SK-N-SH (cell line): ENCODE measurements at regions not wholly inside any gene's neighbourhood (a gene's known extent, or its start where the extent isn't known, plus 50 kb on each side); places are given as distances from the start of the nearest gene placed in this dataset.

Experiments
- CTCF ChIA-PET: fragments of 300-600, 350-600 bp; formaldehyde crosslinking; extraction: SDS; loops from one replicate; lab custom pipeline; 2021; lab: Yijun Ruan, JAX
- POLR2A ChIA-PET: fragments of 350-600 bp; sonication (Branson Sonifier 250); formaldehyde crosslinking; extraction: SDS; loops from one replicate; lab custom pipeline; 2020; ENCODE audit warnings: antibody characterized with exemption, inconsistent platforms; lab: Yijun Ruan, JAX
- DNase-seq: peaks from one replicate; pipeline ENCODE4 v3.0.0; 2012
- H2AFZ ChIP-seq: fragments of 200-600 bp; sonication (generic); 2 replicates; pipeline ENCODE4 v1.8.1; 2016; ENCODE audit warnings: antibody characterized with exemption, mild to moderate bottlenecking, low read depth
- H3F3A ChIP-seq: fragments of 200-600 bp; sonication (generic); replicated peaks from 2 replicates; pipeline ENCODE3; 2016; ENCODE audit warnings: antibody characterized with exemption, mild to moderate bottlenecking; ENCODE audit not compliant: insufficient read depth
- H3K27ac ChIP-seq, 2 experiments: fragments of 200-500 bp in 1 of 2; fragments of 200-600 bp in 1 of 2; sonication (Bioruptor generic) in 1 of 2; sonication (generic), shearing (Covaris generic) in 1 of 2; 2 replicates each; pipeline versions ENCODE4 v1.5.1 to v1.6.1; 2014 to 2016; ENCODE audit warnings: low read depth in 2 of 2, inconsistent platforms in 1 of 2, low read length in 1 of 2, mild to moderate bottlenecking in 1 of 2, mixed read lengths in 1 of 2
- H3K27me3 ChIP-seq: fragments of 200-600 bp; sonication (generic), shearing (Covaris generic); 2 replicates; pipeline ENCODE4 v1.6.1; 2016; ENCODE audit warnings: mixed run types; ENCODE audit not compliant: insufficient read depth
- H3K36me3 ChIP-seq, 2 experiments: fragments of 200-500 bp in 1 of 2; fragments of 200-600 bp in 1 of 2; sonication (Bioruptor generic) in 1 of 2; sonication (generic) in 1 of 2; replicated peaks in 1 of 2; 2 replicates each; pipeline versions ENCODE3 to v1.5.1; 2014 to 2016; ENCODE audit warnings: low read length in 1 of 2, mild to moderate bottlenecking in 1 of 2; ENCODE audit not compliant: insufficient read depth in 2 of 2, control insufficient read depth in 1 of 2
- H3K4me1 ChIP-seq, 2 experiments: fragments of 200-500 bp in 1 of 2; fragments of 200-600 bp in 1 of 2; sonication (Bioruptor generic) in 1 of 2; sonication (generic), shearing (Covaris generic) in 1 of 2; 2 replicates each; pipeline versions ENCODE4 v1.5.1 to v1.6.1; 2014 to 2016; ENCODE audit warnings: low read depth in 1 of 2, low read length in 1 of 2, mixed run types in 1 of 2; ENCODE audit not compliant: insufficient read depth in 2 of 2, control insufficient read depth in 1 of 2
- H3K4me2 ChIP-seq: fragments of 200-600 bp; sonication (generic), shearing (Covaris generic); 2 replicates; pipeline ENCODE4 v1.6.1; 2017; ENCODE audit warnings: mixed run types
- H3K4me3 ChIP-seq, 2 experiments: fragments of 200-500 bp in 1 of 2; fragments of 200-600 bp in 1 of 2; sonication (Bioruptor generic) in 1 of 2; sonication (generic), shearing (Covaris generic) in 1 of 2; 2 replicates each; pipeline versions ENCODE4 v1.5.1 to v1.8.1; 2014 to 2016; ENCODE audit warnings: low read depth in 2 of 2, inconsistent platforms in 1 of 2, low read length in 1 of 2, mild to moderate bottlenecking in 1 of 2, mixed read lengths in 1 of 2, moderate library complexity in 1 of 2
- H3K79me2 ChIP-seq: fragments of 200-600 bp; sonication (generic); 2 replicates; pipeline ENCODE4 v1.8.1; 2017; ENCODE audit warnings: mild to moderate bottlenecking; ENCODE audit not compliant: insufficient read depth
- H3K9ac ChIP-seq: fragments of 200-600 bp; sonication (generic); 2 replicates; pipeline ENCODE4 v1.6.1; 2017; ENCODE audit warnings: mixed run types
- H3K9me2 ChIP-seq: fragments of 200-600 bp; sonication (generic); 2 replicates; pipeline ENCODE4 v1.6.1; 2017; ENCODE audit warnings: mixed run types
- H3K9me3 ChIP-seq: fragments of 200-600 bp; sonication (generic); 2 replicates; pipeline ENCODE4 v1.6.1; 2017; ENCODE audit warnings: mixed run types, mild to moderate bottlenecking, moderate library complexity
- H4K20me1 ChIP-seq: fragments of 200-600 bp; sonication (generic); 2 replicates; pipeline ENCODE4 v1.6.1; 2017; ENCODE audit warnings: mild to moderate bottlenecking, mixed run types; ENCODE audit not compliant: insufficient read depth
- CHD2 ChIP-seq: fragments of 150-350 bp; IDR thresholded peaks from 2 replicates; pipeline ENCODE4 v1.6.1; 2018; ENCODE audit warnings: low read length; ENCODE audit not compliant: partially characterized antibody
- EZH2phosphoT487 ChIP-seq: fragments of 200-600 bp; sonication (generic); IDR thresholded peaks from 2 replicates; pipeline ENCODE4 v1.6.1; 2017; ENCODE audit warnings: low read depth, mixed run types, mild to moderate bottlenecking, antibody characterized with exemption, moderate library complexity, borderline replicate concordance
- FOSL2 ChIP-seq: IDR thresholded peaks from 2 replicates; pipeline ENCODE4 v1.4.0; 2012; ENCODE audit warnings: low read depth, mild to moderate bottlenecking, moderate library complexity, borderline replicate concordance
- FOXJ3 ChIP-seq: sonication (generic); formaldehyde crosslinking; IDR thresholded peaks from 2 replicates; pipeline ENCODE4 v1.5.1; 2020; ENCODE audit warnings: mild to moderate bottlenecking, missing genetic modification reagents
- GABPA ChIP-seq: IDR thresholded peaks from 2 replicates; pipeline ENCODE4 v1.4.0; 2012; ENCODE audit warnings: low read depth, mild to moderate bottlenecking
- JUND ChIP-seq: IDR thresholded peaks from 2 replicates; pipeline ENCODE4 v1.4.0; 2012
- MEF2A ChIP-seq: IDR thresholded peaks from 2 replicates; pipeline ENCODE4 v1.4.0; 2012; ENCODE audit warnings: low read depth, borderline replicate concordance
- MXI1 ChIP-seq: IDR thresholded peaks from 2 replicates; pipeline ENCODE4 v1.6.1; 2012; ENCODE audit warnings: mild to moderate bottlenecking, low read depth, low read length, improper control_type of control experiment
- NRF1 ChIP-seq: IDR thresholded peaks from 2 replicates; pipeline ENCODE4 v1.6.1; 2012; ENCODE audit warnings: low read depth, mild to moderate bottlenecking, low read length
- POLR2AphosphoS5 ChIP-seq: IDR thresholded peaks from 2 replicates; pipeline ENCODE4 v1.6.1; 2012; ENCODE audit warnings: low read depth, low read length
- RAD21 ChIP-seq: IDR thresholded peaks from 2 replicates; pipeline ENCODE4 v1.6.1; 2012; ENCODE audit warnings: mild to moderate bottlenecking, low read length
- RXRA ChIP-seq: IDR thresholded peaks from 2 replicates; pipeline ENCODE4 v1.4.0; 2012; ENCODE audit warnings: low read depth, mild to moderate bottlenecking, borderline replicate concordance
- SIN3A ChIP-seq: IDR thresholded peaks from 2 replicates; pipeline ENCODE4 v1.6.1; 2012; ENCODE audit warnings: low read depth, mild to moderate bottlenecking, low read length, moderate library complexity, borderline replicate concordance
- SMC3 ChIP-seq: IDR thresholded peaks from 2 replicates; pipeline ENCODE4 v1.6.1; 2012; ENCODE audit warnings: low read depth, low read length, improper control_type of control experiment
- TAF1 ChIP-seq: IDR thresholded peaks from 2 replicates; pipeline ENCODE4 v1.6.1; 2012; ENCODE audit warnings: low read depth, mild to moderate bottlenecking, low read length, moderate library complexity, borderline replicate concordance
- TCF12 ChIP-seq: IDR thresholded peaks from 2 replicates; pipeline ENCODE4 v1.4.0; 2012
- TEAD4 ChIP-seq: IDR thresholded peaks from 2 replicates; pipeline ENCODE4 v1.4.0; 2012; ENCODE audit warnings: mild to moderate bottlenecking, borderline replicate concordance; ENCODE audit not compliant: insufficient read depth
- YY1 ChIP-seq: IDR thresholded peaks from 2 replicates; pipeline ENCODE4 v1.4.0; 2012; ENCODE audit warnings: low read depth, mild to moderate bottlenecking
- WGBS: methylation state at CpG from one replicate; pipeline ENCODE4 v1.1.6; 2017; ENCODE audit warnings: low lambda C conversion rate; 5-methylcytosine and 5-hydroxymethylcytosine counted together
- TF ChIP-seq, protein P1 (sequence below): IDR thresholded peaks from 2 replicates; pipeline ENCODE4 v1.4.0; 2012; ENCODE audit warnings: low read depth, borderline replicate concordance

DNA sequence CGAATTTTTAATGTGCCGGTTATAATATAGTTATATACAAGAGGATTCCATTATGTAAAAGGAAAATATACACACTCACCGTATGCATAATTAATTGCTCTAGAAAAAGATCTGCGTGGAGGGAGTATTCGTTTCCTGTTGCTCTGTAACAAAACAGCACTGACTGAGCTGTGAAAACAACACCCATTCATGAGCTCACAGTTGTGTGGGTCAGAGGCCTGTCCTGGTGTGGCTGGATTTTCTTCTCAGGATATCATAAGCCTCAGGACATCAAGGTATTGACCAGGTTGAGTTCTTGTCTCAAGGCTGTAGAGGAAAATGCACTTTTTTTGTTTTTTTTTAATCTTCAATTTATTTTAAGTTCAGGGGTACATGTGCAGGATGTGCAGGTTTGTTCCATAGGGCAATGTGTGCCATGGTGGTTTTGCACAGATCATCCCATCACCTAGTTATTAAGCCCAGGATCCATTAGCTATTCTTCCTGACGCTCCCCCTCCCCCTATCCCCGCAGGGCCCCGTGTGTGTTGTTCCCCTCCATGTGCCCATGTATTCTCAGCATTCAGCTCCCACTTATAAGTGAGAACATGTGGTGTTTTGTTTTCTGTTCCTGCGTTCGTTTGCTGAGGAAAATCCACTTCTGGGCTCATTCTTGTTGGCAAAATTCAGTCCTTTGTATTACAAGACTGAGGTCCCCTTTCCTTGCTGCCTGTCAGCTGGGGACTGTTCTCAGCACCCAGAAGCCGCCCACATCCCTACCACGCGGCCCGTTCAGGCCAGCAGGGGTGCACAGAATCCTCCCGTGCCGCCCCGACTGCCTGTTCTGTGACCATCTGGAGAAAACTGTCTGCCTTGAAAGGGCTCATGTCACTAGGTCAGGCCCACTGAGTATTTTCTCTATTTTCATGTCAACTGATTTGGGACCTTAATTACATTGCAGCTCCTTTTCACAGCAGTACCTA, 87.4 kb upstream of the ERRFI1 start:
- no peaks in the 10 kb centered on the region for H3F3A ChIP-seq
- H3K9ac ChIP-seq, result no peak overlapping the region
- no peak overlapping the region for H2AFZ ChIP-seq
- H4K20me1 ChIP-seq, result no peaks in the 10 kb centered on the region
- no peaks in the 10 kb centered on the region for H3K79me2 ChIP-seq
- 89% methylated on average over 15 of the region's 17 CpGs for WGBS
- no peak overlapping the region for H3K27ac ChIP-seq
- POLR2A ChIA-PET, result no interaction called here
- DNase-seq, result no peak
- CTCF ChIA-PET, result no interaction called here
- H3K36me3 ChIP-seq, result no peaks in the 10 kb centered on the region
- H3K4me3 ChIP-seq, result no peak overlapping the region
- H3K4me2 ChIP-seq, result no peak overlapping the region
- H3K9me2 ChIP-seq, result no peaks in the 10 kb centered on the region
- H3K4me1 ChIP-seq, result 0 out of 4 replicates have a peak, but pooled peaks cover 0 to 4% of the 10 kb centered on the region in 2 experiments
- TF ChIP-seq RAD21 (no peak), SMC3 (no peak), FOXJ3 (CRISPR knock-in tag) (no peak), POLR2AphosphoS5 (no peak), TAF1 (no peak), EZH2phosphoT487 (no peak), TEAD4 (no peak), GABPA (no peak)
- no peaks in the 10 kb centered on the region for H3K9me3 ChIP-seq
- no peaks in the 10 kb centered on the region for H3K27me3 ChIP-seq

DNA sequence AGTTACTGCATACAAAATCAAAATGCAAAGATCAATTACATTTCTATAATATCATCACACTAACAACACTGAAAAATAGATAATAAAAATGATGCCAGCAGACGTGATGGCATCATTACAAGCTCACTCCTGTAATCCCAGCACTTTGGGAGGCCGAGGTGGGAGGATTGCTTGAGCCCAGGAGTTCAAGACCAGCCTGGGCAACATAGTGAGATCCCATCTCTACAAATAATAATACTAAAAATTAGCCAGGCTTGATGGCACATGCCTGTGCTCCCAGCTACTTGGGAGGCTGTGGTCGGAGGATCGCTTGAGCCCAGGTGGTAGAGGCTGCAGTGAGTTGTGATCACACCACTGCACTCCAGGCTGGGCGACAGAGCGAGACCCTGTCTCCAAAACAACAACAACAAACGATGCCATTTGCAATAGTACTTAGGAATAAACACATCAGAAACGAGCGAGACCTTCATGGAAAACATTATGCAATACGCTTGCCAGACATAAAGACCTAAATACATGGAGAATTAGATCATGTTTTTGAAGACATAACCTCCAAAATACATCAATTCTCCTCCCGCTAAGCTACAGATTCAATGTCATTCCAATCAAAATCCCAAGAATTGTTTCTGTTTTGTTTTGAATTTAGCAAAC, 86.6 kb upstream of the ERRFI1 start:
- 91% methylated on average over 11 of the region's 11 CpGs for WGBS

More for the DNA sequence above, 86.6 kb upstream of the ERRFI1 start:
- Histone ChIP-seq H4K20me1 (no peaks in the 10 kb centered on the region), H3K36me3 (no peaks in the 10 kb centered on the region), H3K27ac (no peak overlapping the region), H3K4me1 (0 out of 4 replicates have a peak, but pooled peaks cover 0 to 4% of the 10 kb centered on the region in 2 experiments), H3K9me3 (no peaks in the 10 kb centered on the region)
- no peak for DNase-seq
- TF ChIP-seq MEF2A (no peak), RXRA (no peak), TAF1 (no peak), JUND (no peak), YY1 (no peak), SIN3A (no peak), MXI1 (no peak), POLR2AphosphoS5 (no peak), FOSL2 (no peak), CHD2 (no peak), TCF12 (no peak), NRF1 (no peak), TEAD4 (no peak)
- TF ChIP-seq, protein P1, sequence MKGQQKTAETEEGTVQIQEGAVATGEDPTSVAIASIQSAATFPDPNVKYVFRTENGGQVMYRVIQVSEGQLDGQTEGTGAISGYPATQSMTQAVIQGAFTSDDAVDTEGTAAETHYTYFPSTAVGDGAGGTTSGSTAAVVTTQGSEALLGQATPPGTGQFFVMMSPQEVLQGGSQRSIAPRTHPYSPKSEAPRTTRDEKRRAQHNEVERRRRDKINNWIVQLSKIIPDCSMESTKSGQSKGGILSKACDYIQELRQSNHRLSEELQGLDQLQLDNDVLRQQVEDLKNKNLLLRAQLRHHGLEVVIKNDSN, result no peak
- TF ChIP-seq, all 33 proteins: peak for 0
- H2AFZ ChIP-seq, result no peak overlapping the region
- H3K4me3 ChIP-seq, result no peak overlapping the region
- no peaks in the 10 kb centered on the region for H3K9me2 ChIP-seq
- no peak overlapping the region for H3K9ac ChIP-seq
- H3K4me2 ChIP-seq, result no peak overlapping the region
- no peaks in the 10 kb centered on the region for H3K27me3 ChIP-seq
- H3F3A ChIP-seq, result no peaks in the 10 kb centered on the region
- POLR2A ChIA-PET, result no interaction called here
- no peaks in the 10 kb centered on the region for H3K79me2 ChIP-seq
- CTCF ChIA-PET, result no interaction called here
